MG63 (cell line): ENCODE measurements at regions not wholly inside any gene's neighbourhood (a gene's known extent, or its start where the extent isn't known, plus 50 kb on each side); places are given as distances from the start of the nearest gene placed in this dataset.

Source experiments
- DNase-seq: peaks from one replicate; pipeline ENCODE4 v3.0.0-alpha.2; 2020
- H3K27me3 ChIP-seq: fragments of 250-450 bp; sonication (Bioruptor Pico); 2 replicates; pipeline ENCODE4 v1.5.1; 2020; ENCODE audit warnings: mild to moderate bottlenecking, moderate library complexity
- H3K36me3 ChIP-seq: fragments of 250-450 bp; sonication (Bioruptor Pico); 2 replicates; pipeline ENCODE4 v1.5.1; 2020; ENCODE audit warnings: mild to moderate bottlenecking, moderate library complexity
- H3K4me3 ChIP-seq: fragments of 250-450 bp; sonication (Bioruptor Pico); 2 replicates; pipeline ENCODE4 v1.5.1; 2020; ENCODE audit warnings: mild to moderate bottlenecking, moderate library complexity
- H3K9me3 ChIP-seq: fragments of 250-450 bp; sonication (Bioruptor Pico); 2 replicates; pipeline ENCODE4 v1.5.1; 2020; ENCODE audit warnings: mild to moderate bottlenecking, moderate library complexity

DNA sequence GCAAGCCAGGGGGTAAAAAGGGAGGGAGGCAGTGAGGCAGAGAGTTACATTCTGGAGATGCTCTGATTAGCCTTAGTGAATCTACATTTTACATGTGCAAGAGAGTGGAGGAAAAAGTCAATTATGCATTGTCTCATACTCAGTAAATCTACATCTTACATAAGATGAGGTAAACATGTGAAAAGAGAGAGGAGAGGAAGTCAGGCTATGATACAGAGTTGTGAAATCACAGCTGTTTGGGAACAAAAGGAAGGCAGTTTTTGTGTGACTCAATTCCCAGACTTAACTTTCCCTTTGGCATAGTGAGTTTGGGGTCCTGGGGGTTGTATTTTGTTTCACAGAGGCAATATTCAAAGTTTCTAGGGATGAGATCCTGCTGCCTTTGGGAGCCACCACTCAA is 67.8 kb downstream of the GP2 start:
- Histone ChIP-seq H3K9me3 (no peaks in the 10 kb centered on the region), H3K4me3 (no peak overlapping the region), H3K36me3 (no peaks in the 10 kb centered on the region), H3K27me3 (no peaks in the 10 kb centered on the region)
- DNase-seq, result no peak

DNA sequence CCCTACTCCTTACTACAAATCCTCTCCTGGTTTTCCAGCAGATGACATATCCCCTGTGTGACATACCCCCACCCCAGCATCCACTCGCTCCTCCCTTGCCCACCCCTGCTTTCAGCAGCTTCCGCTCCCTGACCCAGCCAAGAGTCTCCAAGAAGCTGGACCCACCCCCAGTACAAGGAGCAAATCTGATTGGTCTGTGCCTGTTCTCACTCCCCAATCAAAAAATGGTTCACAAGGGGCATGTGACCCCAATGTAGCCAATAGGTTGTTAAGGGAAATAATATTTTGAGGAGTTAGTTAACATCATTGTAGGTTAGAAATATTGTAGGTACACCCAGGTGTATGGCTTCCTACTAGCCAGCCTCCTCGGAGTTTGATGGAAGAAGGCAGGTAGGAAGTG is 70.1 kb downstream of the GP2 start:
- no peak for DNase-seq
- H3K4me3 ChIP-seq, result no peak overlapping the region
- no peaks in the 10 kb centered on the region for H3K27me3 ChIP-seq
- no peaks in the 10 kb centered on the region for H3K9me3 ChIP-seq
- no peaks in the 10 kb centered on the region for H3K36me3 ChIP-seq

DNA sequence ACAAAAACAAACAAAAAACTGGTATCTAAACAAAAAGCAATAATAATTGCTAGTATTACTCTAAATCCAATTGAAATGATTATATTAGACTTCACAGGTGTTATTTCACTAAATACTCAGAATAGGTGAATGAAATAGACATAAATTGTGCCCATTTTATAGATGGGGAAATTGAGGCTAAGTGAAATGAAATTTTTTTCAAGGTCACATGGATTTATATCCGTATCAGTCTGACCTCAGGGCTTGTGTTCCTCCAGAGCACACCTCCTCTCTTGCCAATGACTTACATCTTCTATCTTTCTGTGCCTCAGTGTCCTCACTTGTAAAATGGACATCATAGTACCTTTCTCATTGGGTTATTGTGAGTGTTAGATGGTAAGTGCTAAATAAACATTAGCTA is 72.3 kb downstream of the GP2 start:
- Histone ChIP-seq H3K9me3 (no peaks in the 10 kb centered on the region), H3K4me3 (no peak overlapping the region), H3K36me3 (no peaks in the 10 kb centered on the region), H3K27me3 (no peaks in the 10 kb centered on the region)
- DNase-seq, result no peak

DNA sequence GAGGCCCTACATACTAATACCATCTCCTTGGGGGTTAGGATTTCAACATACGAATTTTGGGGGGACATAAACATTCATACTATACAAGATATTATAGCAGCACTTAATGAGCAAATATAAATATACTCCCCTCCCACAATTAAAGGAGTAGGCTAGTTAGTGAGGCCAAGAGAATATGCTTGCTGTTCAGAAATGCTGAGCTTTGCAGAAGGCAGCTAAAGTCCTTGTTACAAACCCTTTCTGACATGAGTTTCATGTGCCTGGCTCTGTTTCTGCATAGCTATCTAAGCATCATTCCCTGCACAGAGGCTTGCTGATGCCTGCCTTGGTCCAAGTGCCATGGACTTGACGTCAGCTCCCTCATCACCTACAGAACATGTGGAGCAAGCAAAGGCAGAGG is 73.5 kb downstream of the GP2 start:
- Histone ChIP-seq H3K36me3 (no peaks in the 10 kb centered on the region), H3K9me3 (no peaks in the 10 kb centered on the region), H3K27me3 (no peaks in the 10 kb centered on the region), H3K4me3 (no peak overlapping the region)
- DNase-seq, result no peak

DNA sequence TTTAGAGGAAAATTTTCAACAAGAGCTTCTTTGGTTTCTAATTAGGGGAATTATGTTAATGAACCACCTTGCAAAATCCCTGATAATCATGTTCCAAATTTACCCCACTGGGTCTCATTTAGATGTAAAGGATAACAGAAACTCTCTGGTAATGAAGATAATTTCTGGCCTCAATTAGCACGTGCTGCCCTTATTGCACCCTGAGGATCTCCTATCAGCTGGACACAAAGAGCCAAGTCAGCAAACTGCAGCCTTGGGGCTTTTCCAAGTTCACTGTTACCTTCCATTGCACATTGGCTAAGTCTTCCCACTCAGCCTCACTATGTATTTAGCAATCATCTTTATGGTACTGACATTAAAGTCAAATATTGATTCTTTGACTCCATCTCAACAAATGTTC is 78.1 kb downstream of the GP2 start:
- no peaks in the 10 kb centered on the region for H3K36me3 ChIP-seq
- no peak overlapping the region for H3K4me3 ChIP-seq
- H3K27me3 ChIP-seq, result no peaks in the 10 kb centered on the region
- no peaks in the 10 kb centered on the region for H3K9me3 ChIP-seq
- no peak for DNase-seq

DNA sequence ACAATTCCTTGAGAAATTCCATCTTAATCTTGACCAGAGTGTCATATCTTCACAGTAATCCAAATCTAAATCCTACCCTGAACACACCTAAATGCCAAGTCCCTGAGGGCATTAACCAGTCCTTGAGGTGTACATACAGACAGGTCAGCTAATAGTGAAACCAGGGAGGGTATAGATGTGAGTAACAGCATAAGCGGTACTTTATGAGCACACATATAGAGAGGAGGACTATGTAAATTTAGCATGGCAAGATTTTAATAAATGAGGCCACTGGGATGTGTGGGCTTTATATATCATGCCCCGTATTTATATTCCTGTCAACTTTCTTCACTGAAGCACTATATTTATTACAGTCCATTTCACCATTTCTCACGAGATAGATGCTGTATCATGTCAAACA is 80.2 kb downstream of the GP2 start:
- no peaks in the 10 kb centered on the region for H3K27me3 ChIP-seq
- H3K36me3 ChIP-seq, result no peaks in the 10 kb centered on the region
- no peak for DNase-seq
- H3K4me3 ChIP-seq, result no peak overlapping the region
- H3K9me3 ChIP-seq, result no peaks in the 10 kb centered on the region

DNA sequence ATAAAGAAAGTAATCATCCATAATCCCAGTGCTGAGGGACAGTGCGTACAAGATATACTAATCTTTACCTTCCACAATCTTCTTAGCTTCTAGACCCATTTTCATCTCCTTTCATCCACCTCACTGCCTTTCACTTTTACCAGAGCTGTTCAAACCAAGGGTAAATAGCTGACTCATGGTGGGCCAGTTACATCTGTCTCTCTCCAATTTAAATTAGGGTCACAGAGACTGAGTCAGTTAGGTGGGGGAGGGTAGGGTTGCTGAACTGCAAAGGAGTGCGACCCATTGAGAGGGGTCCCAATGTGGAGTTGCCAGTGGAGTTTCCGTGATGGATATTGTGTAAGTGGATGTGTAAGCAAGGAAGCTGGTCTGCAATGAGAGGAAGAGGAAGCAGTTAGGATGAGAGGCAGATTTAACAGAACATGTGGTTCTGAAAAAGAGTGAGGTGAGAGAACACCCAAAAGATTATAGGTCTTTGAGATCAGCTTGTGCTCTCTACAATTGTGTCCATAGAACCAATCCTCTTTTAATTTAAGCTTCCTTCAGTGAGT is 83.5 kb downstream of the GP2 start:
- DNase-seq, result no peak
- H3K36me3 ChIP-seq, result no peaks in the 10 kb centered on the region
- H3K27me3 ChIP-seq, result no peaks in the 10 kb centered on the region
- H3K9me3 ChIP-seq, result no peaks in the 10 kb centered on the region
- H3K4me3 ChIP-seq, result no peak overlapping the region

DNA sequence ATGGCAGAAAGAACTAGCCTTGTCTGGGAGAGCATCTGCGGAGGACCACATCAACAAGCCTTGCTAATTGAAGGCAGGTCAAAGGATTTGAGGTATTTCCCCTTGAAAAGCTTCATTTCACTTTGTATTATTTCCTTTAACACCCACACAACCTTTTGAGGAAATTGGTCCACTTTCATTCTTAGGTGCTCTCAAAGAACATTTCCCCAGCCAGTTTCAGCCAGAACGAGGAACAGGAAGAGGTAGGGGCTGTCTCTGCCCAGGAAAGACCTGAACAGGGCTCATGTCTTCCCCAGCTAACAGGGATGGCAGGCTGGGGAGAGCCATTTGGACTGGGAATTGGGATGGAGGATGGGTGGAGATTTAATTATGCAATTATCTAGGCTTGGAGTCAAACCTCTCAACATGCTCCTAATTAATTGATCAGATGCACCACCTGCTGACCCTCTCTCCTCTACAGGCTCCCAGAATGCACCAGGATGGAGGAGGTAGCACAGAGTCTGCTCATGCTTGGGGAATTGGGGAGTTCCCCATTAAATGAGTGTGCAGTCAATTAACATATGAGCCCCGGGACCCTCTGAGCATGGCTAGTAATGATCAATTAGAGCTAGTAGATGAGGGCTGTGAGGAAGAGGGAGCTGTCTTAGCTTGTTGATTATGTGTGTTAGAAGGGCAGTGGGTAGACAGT is 84.6 kb downstream of the GP2 start:
- Histone ChIP-seq H3K9me3 (no peaks in the 10 kb centered on the region), H3K27me3 (no peaks in the 10 kb centered on the region), H3K4me3 (no peak overlapping the region), H3K36me3 (no peaks in the 10 kb centered on the region)
- DNase-seq, result no peak

DNA sequence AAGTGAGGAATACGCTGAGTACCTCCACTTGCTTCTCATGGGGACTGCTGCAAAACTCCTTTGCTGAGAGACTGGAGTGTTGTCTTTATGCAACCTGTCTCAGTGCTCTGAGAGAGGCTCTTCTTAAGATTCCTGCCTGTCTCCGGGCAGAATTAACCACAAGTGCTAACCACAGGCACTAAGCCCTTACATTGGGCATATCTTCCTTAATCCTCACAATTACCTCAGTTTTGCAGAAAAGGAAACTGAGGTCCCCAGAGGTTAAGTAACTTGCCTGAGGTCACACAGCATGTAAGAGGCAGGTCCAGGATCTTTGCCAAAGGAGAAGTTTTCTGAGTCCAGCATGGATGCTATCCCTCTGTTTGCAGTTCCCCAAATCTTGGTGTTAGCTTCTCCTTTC is 86.0 kb downstream of the GP2 start:
- Histone ChIP-seq H3K4me3 (no peak overlapping the region), H3K36me3 (no peaks in the 10 kb centered on the region), H3K27me3 (no peaks in the 10 kb centered on the region), H3K9me3 (no peaks in the 10 kb centered on the region)
- no peak for DNase-seq

DNA sequence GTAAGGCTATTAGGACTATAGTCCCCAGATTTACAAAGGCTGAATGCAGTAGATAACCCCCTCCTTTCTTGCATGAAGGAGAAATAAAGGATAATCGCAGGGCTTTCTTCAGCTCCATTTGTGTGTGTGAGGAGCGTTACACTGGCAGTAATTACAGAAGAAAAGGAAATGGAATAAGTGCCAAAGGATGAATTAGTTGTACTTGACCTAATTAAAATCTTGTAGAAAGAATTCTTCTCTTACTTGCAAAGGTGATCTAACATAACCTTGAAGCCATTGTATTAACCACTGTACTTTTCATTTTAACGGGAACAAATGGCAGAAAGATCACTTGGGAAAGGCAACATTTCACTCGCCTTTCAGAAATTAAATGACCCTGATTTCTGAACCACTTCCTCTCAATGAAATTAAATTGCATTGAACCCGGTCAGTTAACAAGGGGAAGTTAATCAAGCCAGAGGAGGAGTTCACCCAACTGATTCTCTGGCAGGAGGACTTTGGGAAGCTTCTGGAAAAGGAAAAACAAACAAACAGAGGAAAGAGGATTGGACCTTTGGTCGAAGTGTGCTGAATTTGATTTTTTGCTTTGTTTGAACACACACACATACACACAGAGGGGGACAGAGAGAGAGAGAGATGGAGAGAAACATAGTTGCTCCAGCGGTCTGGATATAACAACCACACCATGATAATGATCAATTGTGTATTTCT is 90.6 kb downstream of the GP2 start:
- no peaks in the 10 kb centered on the region for H3K9me3 ChIP-seq
- no peak for DNase-seq
- peaks cover 8% of the 10 kb centered on the region; the same call in 1 of the 2 replicates for H3K27me3 ChIP-seq
- no peaks in the 10 kb centered on the region for H3K36me3 ChIP-seq
- no peak overlapping the region for H3K4me3 ChIP-seq

DNA sequence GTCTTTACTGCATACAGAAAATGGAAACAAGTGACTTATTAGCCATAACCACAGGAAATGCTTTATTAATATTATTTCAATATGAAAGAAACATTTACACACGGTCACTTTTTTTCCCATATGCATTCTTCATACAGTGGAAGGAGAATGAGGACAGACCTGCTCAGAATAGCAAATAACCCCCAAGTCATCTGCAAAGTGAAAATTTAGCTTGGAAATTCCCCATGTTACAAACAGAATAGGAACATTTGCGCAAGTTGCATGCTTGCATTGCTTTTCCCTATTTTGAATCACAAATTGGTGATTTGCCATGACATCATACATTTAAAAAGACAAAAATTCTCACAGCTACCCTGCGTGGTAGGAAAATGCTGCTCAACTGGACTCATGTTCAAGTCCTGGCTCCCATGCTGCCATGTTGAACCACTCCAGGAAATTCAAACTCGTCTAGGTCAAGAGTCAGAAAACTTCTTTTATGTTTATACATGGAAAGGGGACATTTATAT is 102.0 kb downstream of the GP2 start:
- Histone ChIP-seq H3K27me3 (peaks cover 4% of the 10 kb centered on the region; the same call in 1 of the 2 replicates), H3K4me3 (no peak overlapping the region)
- no peak for DNase-seq

DNA sequence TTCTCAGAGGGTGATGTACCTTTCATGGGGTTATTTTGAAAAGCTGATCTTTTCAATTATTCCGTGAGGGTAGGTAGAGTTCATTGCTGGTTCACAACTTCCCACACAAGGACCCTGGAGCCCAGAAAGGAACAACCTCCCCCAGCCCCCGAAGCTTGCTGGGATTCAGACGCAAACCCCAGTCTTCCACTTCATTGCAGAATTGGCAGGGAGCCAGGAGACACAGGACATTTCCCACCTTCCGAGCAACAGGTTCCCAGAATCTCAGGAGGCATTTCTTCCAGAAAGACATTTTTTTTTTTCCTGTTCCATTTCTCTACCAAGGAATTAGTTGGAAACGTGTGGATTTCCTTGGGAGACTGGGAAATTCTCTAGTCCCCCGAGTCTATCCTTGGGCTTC is 106.1 kb downstream of the GP2 start:
- DNase-seq, result no peak
- no peaks in the 10 kb centered on the region for H3K36me3 ChIP-seq
- H3K27me3 ChIP-seq, result peaks cover 4% of the 10 kb centered on the region
- no peaks in the 10 kb centered on the region for H3K9me3 ChIP-seq
- H3K4me3 ChIP-seq, result no peak overlapping the region

More for the DNA sequence above, 102.0 kb downstream of the GP2 start:
- Histone ChIP-seq H3K9me3 (no peaks in the 10 kb centered on the region), H3K36me3 (no peaks in the 10 kb centered on the region)

DNA sequence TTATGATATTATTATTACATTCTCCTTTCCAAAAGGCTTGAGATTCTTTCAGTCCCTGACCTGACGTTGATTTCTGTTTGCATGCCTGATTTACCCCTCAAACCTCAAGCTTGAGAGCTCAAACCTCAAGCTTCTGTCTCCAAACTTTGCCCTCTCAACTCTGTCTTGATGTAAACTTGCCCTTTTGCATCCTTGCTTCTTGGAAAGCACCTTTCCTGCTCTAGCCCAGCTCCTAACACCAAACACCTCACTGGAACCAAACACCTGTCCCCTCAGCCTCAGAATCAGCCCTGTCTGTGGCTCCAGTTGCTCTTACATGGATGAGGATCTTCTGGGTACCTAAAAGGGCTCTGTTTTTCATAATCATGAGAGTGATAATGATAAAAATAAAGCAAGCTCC is 109.2 kb downstream of the GP2 start:
- no peaks in the 10 kb centered on the region for H3K9me3 ChIP-seq
- no peak for DNase-seq
- H3K36me3 ChIP-seq, result no peaks in the 10 kb centered on the region
- H3K4me3 ChIP-seq, result no peak overlapping the region
- peaks cover 4% of the 10 kb centered on the region for H3K27me3 ChIP-seq

DNA sequence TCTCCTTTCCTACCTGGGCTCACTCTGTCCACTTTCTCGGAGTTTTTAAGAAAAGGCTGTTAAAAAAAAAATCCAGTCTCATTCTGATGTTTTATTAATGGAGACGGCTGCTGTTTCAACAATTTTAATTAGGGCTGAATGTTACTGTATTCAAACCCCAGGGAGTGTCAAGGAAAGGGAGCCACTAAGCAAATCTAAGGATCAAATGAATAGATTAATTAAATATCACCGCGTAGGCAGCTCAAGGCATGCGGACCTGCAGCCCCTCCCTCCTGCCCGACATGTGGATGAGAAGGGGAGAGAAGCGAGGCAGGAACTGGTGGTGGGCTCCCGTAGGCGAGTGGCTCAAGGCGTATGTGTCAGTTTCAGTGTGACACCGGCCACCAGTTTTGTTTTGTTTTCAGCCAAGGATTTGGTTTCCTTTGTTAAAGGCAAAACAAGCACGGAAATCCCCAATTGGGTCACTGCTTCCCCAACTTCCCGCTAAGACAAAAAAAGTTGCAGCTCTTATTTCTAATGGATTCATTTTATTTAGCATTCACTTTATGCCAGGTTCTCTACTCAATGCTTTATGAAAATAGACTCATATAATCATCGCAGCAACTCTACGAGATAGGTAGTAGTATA is 110.6 kb downstream of the GP2 start:
- no peak overlapping the region for H3K4me3 ChIP-seq
- no peak for DNase-seq
- H3K9me3 ChIP-seq, result no peaks in the 10 kb centered on the region
- peaks cover 4% of the 10 kb centered on the region for H3K27me3 ChIP-seq
- H3K36me3 ChIP-seq, result no peaks in the 10 kb centered on the region

DNA sequence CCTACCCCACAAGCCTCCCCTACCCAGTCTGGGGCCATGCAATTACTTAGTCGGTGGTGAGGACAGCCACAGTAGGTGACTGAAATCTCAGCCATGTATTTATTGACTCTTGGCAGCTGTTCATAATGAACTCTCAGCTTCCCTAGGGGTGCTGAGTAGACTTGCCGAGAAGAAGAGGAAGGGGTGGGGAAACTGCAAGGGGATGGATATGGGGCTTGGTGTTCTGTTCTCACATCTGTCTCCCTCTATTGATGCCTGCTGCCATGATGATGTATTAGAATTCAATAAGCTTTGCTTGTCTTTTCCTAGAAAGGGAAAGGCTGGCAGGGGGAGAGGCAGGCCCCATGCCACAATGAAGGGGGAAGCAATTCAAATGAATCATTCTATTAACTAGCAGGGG is 112.9 kb downstream of the GP2 start:
- no peak overlapping the region for H3K4me3 ChIP-seq
- DNase-seq, result no peak
- no peaks in the 10 kb centered on the region for H3K36me3 ChIP-seq
- no peaks in the 10 kb centered on the region for H3K9me3 ChIP-seq
- H3K27me3 ChIP-seq, result no peaks in the 10 kb centered on the region; the same call in none of the 2 replicates

DNA sequence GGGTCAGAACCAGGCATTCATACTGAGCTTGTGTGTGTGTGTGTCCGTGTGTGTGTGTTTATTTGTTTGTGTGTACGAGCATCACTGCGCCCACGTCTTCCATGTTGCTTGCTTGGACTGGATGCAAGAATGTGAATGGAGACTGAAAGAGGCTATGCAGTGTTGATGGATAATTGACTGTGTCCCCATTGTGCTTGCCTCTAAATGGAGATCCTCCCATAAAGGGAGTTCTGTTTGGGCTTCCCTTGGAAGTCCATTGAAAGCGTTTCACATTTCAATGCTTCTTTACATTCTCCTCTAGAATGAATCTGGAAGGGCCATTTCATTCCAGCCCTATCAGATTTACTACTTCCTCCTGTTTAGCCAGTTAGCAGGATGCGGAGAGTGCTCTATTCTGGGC is 124.0 kb downstream of the GP2 start:
- Histone ChIP-seq H3K27me3 (peaks cover 2% of the 10 kb centered on the region; the same call in 1 of the 2 replicates), H3K9me3 (no peaks in the 10 kb centered on the region)

DNA sequence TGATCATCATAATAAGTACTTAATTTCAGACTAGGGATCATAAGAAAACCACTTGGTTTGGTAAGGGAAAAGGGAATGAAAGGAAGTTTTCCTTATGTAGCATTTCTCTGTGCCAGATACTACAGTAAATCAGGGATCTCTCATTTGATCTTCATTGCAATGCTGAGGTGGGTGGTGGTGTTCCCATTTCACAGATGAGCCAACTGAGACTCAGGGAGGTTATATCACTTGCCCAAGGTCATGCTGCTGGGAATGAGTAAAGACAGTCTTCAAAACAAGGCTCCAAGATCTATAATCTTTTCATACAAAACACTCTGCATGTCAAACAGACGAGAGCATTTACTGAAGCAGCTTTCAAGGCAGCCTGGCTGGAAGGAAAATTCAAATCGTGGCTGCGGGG is 124.6 kb downstream of the GP2 start:
- H3K27me3 ChIP-seq, result peaks cover 2% of the 10 kb centered on the region; the same call in 1 of the 2 replicates
- H3K4me3 ChIP-seq, result no peak overlapping the region
- H3K9me3 ChIP-seq, result no peaks in the 10 kb centered on the region
- no peak for DNase-seq
- no peaks in the 10 kb centered on the region for H3K36me3 ChIP-seq

More for the DNA sequence above, 124.0 kb downstream of the GP2 start:
- DNase-seq, result no peak
- Histone ChIP-seq H3K4me3 (no peak overlapping the region), H3K36me3 (no peaks in the 10 kb centered on the region)
